T-helper 1 cell treated with Interleukin-12 subunit alpha and Interleukin-12 subunit beta and Interleukin-4 antibody, amounts not matched to agents 30 ng/mL and 1 ng/mL, for 36 hours (primary cell): ENCODE measurements at regions not wholly inside any gene's neighbourhood (a gene's known extent, or its start where the extent isn't known, plus 50 kb on each side); places are given as distances from the start of the nearest gene placed in this dataset.
"Not testable (repeated sequence)": the region's sequence is repeated elsewhere in the genome, so short reads cannot be mapped to it uniquely, and the experiment has no call there.

Source experiments
- intact Hi-C: fragments of 100-400 bp; cut with micrococcal nuclease; formaldehyde crosslinking; loops from one replicate; pipeline ENCODE4 v1.15.1; 2024

- intact Hi-C loops, result no loop called here
Observed at GRCh38 chr7:65453341-65454030, 79.8 kb downstream of the ZNF92 start.

GRCh38 chr7:65454469-65454868, 80.8 kb downstream of the ZNF92 start:
- intact Hi-C loops, result no loop called here

- intact Hi-C loops, result not testable (repeated sequence)
Observed at GRCh38 chr7:65455050-65455449, 81.4 kb downstream of the ZNF92 start.

GRCh38 chr7:65457705-65458104, 84.0 kb downstream of the ZNF92 start:
- intact Hi-C loops, result no loop called here

GRCh38 chr7:65459438-65459837, 85.8 kb downstream of the ZNF92 start:
- intact Hi-C loops, result no loop called here

- intact Hi-C loops, result no loop called here
Observed at GRCh38 chr7:65462148-65462716, 88.6 kb downstream of the ZNF92 start.

- intact Hi-C loops, result no loop called here
Observed at GRCh38 chr7:65463184-65463583, 89.5 kb downstream of the ZNF92 start.

GRCh38 chr7:65469919-65470558, 96.4 kb downstream of the ZNF92 start:
- intact Hi-C loops, result not testable (repeated sequence)

- intact Hi-C loops, result no loop called here
Observed at GRCh38 chr7:65471587-65471986, 97.9 kb downstream of the ZNF92 start.

GRCh38 chr7:65475040-65475726, 101.5 kb downstream of the ZNF92 start:
- intact Hi-C loops, result no loop called here

GRCh38 chr7:65475734-65476319, 102.2 kb downstream of the ZNF92 start:
- intact Hi-C loops, result no loop called here

GRCh38 chr7:65477326-65477725, 103.7 kb downstream of the ZNF92 start:
- intact Hi-C loops, result no loop called here

GRCh38 chr7:65489260-65489767, 115.7 kb downstream of the ZNF92 start:
- intact Hi-C loops, result no loop called here

GRCh38 chr7:65496697-65497096, 123.0 kb downstream of the ZNF92 start:
- intact Hi-C loops, result not testable (repeated sequence)

GRCh38 chr7:65503434-65504152, 129.9 kb downstream of the ZNF92 start:
- intact Hi-C loops, result no loop called here

- intact Hi-C loops, result not testable (repeated sequence)
Observed at GRCh38 chr7:65504504-65505319, 131.1 kb downstream of the ZNF92 start.

- intact Hi-C loops, result not testable (repeated sequence)
Observed at GRCh38 chr7:65505320-65505633, 131.6 kb downstream of the ZNF92 start.

GRCh38 chr7:65508581-65509367, 135.1 kb downstream of the ZNF92 start:
- intact Hi-C loops, result not testable (repeated sequence)
